Activated naive CD8-positive, alpha-beta T cell treated with anti-CD3 and anti-CD28 coated beads, Interleukin-2, amount 50 U/mL, for 24 hours (primary cell): ENCODE measurements at regions not wholly inside any gene's neighbourhood (a gene's known extent, or its start where the extent isn't known, plus 50 kb on each side); places are given as distances from the start of the nearest gene placed in this dataset.

Experiments
- ATAC-seq: fragments of 150-1000 bp; cut with Tn5 transposase; one replicate; pipeline ENCODE4 v1.10.0; 2021
- DNase-seq: peaks from one replicate; pipeline ENCODE4 v3.0.0; 2021
- H3K27ac Mint-ChIP-seq: one replicate; pipeline ENCODE4 v1.8.0; 2021; ENCODE audit warnings: mild to moderate bottlenecking, mixed read lengths
- H3K27me3 Mint-ChIP-seq: one replicate; pipeline ENCODE4 v1.8.0; 2021; ENCODE audit warnings: mixed read lengths
- H3K36me3 Mint-ChIP-seq: one replicate; pipeline ENCODE4 v1.8.0; 2021; ENCODE audit warnings: low read depth, mixed read lengths
- H3K4me1 Mint-ChIP-seq: one replicate; pipeline ENCODE4 v1.8.0; 2021; ENCODE audit warnings: mixed read lengths
- H3K4me3 Mint-ChIP-seq: one replicate; pipeline ENCODE4 v1.8.0; 2021; ENCODE audit warnings: mild to moderate bottlenecking, moderate library complexity, mixed read lengths
- H3K9me3 Mint-ChIP-seq: one replicate; pipeline ENCODE4 v1.8.0; 2021; ENCODE audit warnings: mixed read lengths

DNA sequence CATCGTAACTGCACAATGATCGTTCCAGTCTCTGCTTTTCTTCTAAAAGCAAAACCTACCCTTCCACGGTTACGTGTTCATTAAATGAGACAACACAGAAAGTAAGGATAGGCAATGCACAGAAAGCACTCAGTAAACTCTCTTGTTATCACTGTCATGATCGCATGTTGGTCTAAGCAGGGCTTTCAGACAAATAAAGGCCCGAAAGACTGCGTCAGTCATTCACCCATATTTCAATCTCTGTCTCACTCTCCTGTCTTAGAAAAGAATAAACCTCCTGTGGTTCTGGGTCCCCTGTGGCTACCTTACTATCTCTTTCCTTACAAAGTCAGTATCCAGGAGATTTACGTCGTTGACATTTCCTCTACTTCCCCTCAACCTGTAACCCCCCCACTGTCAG is 160.9 kb downstream of the VAPA start:
- H3K4me3 Mint-ChIP-seq = no peak overlapping the region
- DNase-seq (no peak), ATAC-seq (no peak)
- peaks cover 5% of the 10 kb centered on the region for H3K4me1 Mint-ChIP-seq
- H3K27ac Mint-ChIP-seq = no peak overlapping the region
- H3K27me3 Mint-ChIP-seq = no peaks in the 10 kb centered on the region
- no peaks in the 10 kb centered on the region for H3K9me3 Mint-ChIP-seq
- no peaks in the 10 kb centered on the region for H3K36me3 Mint-ChIP-seq

DNA sequence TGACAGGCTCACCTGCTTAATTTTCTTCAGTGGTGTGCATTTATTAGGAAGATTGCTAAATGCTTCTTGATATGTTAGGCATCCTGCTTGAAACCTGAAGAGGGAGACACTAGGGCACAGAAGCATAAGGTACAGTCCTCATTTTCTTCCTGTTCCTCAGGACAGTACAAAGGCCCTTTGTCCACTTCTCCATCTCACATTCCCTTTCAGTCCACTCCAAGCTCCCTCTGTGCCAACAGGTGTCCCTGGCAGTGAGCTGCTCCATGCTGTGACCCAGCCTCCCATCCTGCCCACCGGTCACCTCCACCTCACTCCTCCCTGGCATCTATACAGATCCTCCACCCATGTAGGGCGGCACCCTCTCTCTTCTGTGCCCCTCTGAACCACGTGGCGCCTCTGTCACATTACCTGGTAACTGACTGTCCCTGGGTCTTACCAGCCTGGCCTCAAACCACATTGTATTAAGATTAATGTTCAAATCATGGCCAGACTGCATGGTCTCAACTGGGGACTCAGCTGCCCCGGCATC is 162.8 kb downstream of the VAPA start:
- peaks cover 1% of the 10 kb centered on the region for H3K9me3 Mint-ChIP-seq

DNA sequence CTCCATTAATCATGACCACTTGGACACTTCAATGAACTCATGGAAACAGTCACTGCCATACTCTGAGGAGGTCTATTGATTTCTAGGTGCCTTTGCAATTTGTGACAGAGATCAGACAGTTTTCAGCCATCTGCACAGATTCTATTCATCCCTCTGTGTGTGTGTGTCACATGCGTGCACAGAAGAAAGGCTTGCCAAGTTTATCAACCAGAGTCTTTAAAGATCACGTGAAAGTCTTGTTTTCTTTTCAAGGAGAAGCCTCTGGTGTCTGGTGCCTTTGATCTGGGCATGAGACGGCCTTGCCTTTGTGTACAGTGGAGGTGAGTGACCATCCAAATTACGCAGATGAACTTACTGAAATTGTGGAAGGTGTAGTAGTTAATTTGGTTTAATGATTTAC is 164.2 kb downstream of the VAPA start:
- peaks cover 16% of the 10 kb centered on the region for H3K9me3 Mint-ChIP-seq
- H3K27me3 Mint-ChIP-seq = no peaks in the 10 kb centered on the region
- ATAC-seq (no peak), DNase-seq (no peak)
- H3K4me1 Mint-ChIP-seq = peaks cover 5% of the 10 kb centered on the region
- no peaks in the 10 kb centered on the region for H3K36me3 Mint-ChIP-seq
- H3K4me3 Mint-ChIP-seq = no peak overlapping the region
- no peak overlapping the region for H3K27ac Mint-ChIP-seq

More for the DNA sequence above, 162.8 kb downstream of the VAPA start:
- H3K36me3 Mint-ChIP-seq = no peaks in the 10 kb centered on the region
- H3K4me1 Mint-ChIP-seq = peaks cover 5% of the 10 kb centered on the region
- no peaks in the 10 kb centered on the region for H3K27me3 Mint-ChIP-seq
- H3K4me3 Mint-ChIP-seq = no peak overlapping the region
- H3K27ac Mint-ChIP-seq = no peak overlapping the region
- no peak for DNase-seq
- no peak for ATAC-seq

DNA sequence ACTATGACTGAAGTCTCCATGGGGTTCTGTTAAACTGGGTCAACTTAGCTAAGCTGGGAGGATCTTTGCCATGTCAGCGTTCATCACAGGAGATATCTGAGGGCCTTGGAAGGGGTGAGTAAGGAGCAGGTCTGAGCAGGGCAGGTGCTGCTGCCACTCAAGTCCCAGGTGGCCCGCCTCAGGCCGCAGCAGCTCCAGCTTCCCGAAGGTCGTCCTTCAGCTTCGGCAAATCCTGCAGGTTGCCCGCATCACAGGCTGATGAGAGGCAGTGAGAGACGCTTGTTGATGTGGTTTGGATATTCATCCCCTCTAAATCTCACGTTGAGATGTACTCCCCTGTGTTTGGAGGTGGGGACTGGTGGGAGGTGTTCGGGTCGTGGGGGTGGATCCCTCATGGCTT is 166.6 kb downstream of the VAPA start:
- H3K27me3 Mint-ChIP-seq = no peaks in the 10 kb centered on the region

DNA sequence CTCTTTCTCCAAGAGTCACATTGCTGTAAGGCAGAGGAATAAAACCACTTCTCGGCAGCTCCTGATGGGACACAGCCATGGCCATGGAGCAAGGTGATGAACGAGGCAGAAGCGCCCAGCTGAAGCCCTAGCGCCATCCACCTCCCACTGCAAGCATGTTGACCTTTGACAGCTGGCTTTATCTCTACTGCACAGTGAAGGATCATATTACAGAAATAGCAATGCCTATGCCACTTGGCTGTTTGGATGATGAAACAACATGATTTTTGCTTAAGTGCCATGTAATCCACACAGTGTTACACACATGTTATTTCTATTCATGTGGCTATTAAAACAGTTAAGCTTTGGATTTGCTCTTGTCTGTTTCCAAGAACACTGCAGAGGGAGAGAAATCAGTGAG is 167.7 kb downstream of the VAPA start:
- no peaks in the 10 kb centered on the region for H3K27me3 Mint-ChIP-seq
- no peak for ATAC-seq
- H3K36me3 Mint-ChIP-seq = no peaks in the 10 kb centered on the region
- H3K4me1 Mint-ChIP-seq = no peaks in the 10 kb centered on the region
- no peak for DNase-seq
- no peak overlapping the region for H3K27ac Mint-ChIP-seq
- H3K4me3 Mint-ChIP-seq = no peak overlapping the region
- peaks cover 23% of the 10 kb centered on the region for H3K9me3 Mint-ChIP-seq

More for the DNA sequence above, 166.6 kb downstream of the VAPA start:
- Mint-ChIP-seq H3K4me1 (no peaks in the 10 kb centered on the region), H3K36me3 (no peaks in the 10 kb centered on the region), H3K9me3 (peaks cover 23% of the 10 kb centered on the region), H3K27ac (no peak overlapping the region), H3K4me3 (no peak overlapping the region)
- DNase-seq (no peak), ATAC-seq (no peak)

DNA sequence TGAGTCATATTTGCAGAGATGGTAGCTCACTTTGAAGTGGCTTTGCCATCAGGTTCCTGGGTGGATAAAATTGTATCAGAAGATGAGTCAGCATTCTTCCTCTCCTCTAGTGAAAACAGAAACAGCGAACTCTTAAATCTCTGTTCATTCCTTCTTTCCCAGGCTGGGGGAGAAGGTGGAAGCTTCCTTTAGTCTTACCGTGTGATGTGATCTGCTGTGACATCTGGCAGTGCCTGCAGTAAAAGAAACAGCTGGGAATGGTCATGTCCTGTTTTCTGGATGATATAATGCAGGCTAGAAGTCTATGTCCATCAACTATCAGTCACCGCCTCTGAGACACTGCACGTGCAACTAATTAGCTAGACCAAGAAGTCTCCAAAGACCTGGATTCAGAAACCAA is 171.6 kb downstream of the VAPA start:
- Mint-ChIP-seq H3K27me3 (no peaks in the 10 kb centered on the region), H3K4me1 (no peaks in the 10 kb centered on the region), H3K9me3 (peaks cover 23% of the 10 kb centered on the region), H3K27ac (no peak overlapping the region), H3K4me3 (no peak overlapping the region), H3K36me3 (no peaks in the 10 kb centered on the region)
- DNase-seq (no peak), ATAC-seq (no peak)

DNA sequence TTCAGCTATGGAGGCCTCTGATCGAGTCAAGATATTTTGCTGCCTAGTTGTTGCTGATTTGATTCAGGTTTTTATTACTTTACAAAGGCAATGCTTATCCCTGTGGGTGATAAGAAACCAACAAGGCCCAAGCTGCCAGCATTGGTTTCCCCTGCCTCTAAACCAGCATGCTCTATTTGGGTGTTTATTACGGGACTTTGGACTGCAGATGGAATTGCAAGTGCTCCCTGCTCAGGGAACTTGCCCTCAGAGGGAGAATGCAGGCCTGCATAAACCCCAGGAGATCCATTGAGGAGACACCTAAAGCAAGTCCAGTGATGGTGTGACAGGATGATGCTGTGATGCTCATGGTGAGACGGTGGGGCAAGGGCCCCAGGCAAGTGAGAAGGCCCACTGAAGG is 172.1 kb downstream of the VAPA start:
- Mint-ChIP-seq H3K27ac (no peak overlapping the region), H3K4me3 (no peak overlapping the region), H3K36me3 (no peaks in the 10 kb centered on the region), H3K27me3 (no peaks in the 10 kb centered on the region), H3K9me3 (peaks cover 23% of the 10 kb centered on the region), H3K4me1 (no peaks in the 10 kb centered on the region)
- ATAC-seq = no peak
- DNase-seq = no peak

DNA sequence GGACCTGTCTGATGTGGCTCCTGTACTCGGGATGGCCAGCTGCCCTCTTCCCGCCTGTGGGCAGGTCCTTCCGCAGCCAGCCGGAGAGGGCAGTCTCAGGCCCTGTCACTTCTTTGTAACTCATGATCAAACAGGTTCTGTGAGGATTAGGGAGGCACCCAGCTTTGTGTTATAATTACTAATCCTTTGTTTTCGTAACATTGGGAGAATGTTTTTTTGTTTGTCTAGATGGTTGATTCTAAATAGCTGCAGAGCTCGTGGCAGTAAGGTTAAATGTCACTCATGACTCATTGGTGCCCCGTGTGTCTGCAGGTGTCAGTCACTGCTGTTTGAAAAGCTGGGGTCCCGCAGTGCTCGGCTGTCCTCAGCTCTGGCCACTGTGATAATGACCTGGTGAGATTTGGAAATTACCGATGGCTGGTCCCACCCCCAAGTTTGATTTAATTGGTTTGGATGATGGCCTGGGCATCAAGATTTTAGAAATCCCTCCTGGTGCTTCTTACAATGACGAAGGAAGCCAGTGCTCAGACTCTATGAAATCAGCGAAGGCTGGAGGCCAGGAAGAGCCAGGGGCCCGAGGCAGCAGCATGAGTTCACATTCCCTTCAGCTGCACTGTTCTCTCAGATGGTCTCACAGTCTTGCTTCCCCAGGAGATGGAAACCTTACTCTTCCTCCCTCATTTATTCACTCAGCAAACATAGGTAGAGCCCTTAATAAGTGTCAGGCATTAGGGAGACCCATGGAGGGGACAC is 172.8 kb downstream of the VAPA start:
- DNase-seq (no peak), ATAC-seq (no peak)
- Mint-ChIP-seq H3K27ac (no peak overlapping the region), H3K4me1 (no peaks in the 10 kb centered on the region), H3K27me3 (no peaks in the 10 kb centered on the region), H3K4me3 (no peak overlapping the region), H3K9me3 (peaks cover 21% of the 10 kb centered on the region), H3K36me3 (no peaks in the 10 kb centered on the region)

DNA sequence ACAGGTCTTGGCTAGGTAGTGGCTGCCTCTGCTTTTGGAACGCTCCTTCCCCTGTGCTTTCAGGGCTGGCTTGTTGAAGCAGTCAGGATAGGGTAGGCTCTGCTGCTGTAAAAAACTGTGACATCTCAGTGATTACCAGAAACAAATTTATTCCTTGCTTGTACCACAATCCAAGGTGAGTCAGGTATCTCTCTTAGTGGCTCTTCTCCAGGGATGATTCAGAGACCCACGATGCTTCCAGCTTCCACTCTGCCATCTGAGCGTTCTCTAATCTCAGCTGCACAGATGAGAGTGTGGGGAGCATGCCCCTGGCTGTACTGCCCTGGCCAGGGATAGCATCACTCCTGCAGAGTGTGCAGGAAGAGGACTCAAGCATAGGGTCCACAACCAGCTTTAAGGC is 174.9 kb downstream of the VAPA start:
- peaks cover 5% of the 10 kb centered on the region for H3K9me3 Mint-ChIP-seq
- no peaks in the 10 kb centered on the region for H3K36me3 Mint-ChIP-seq
- no peak overlapping the region for H3K27ac Mint-ChIP-seq
- H3K27me3 Mint-ChIP-seq = no peaks in the 10 kb centered on the region
- DNase-seq (no peak), ATAC-seq (no peak)
- H3K4me1 Mint-ChIP-seq = no peaks in the 10 kb centered on the region
- H3K4me3 Mint-ChIP-seq = no peak overlapping the region

DNA sequence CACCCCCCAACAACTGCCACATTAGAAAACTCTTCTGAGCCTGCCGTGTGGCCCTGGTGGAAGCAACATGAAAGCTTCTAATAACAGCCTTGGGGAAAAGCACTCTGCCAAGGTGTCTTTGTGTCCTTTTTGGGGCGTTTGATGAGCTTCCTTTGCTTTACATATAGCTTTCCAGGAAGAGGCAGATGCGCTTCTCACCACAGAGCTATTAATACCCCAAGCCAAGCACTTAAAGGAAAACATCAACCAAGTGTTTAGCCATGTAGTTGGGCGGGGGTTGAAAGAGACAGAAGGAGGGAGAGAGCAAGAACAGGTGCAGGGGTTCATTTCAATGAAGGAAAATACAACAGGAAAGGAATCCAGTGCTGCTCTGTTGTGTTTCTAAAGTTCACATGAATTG is 176.1 kb downstream of the VAPA start:
- H3K9me3 Mint-ChIP-seq = no peaks in the 10 kb centered on the region
- H3K27me3 Mint-ChIP-seq = no peaks in the 10 kb centered on the region
- H3K4me1 Mint-ChIP-seq = no peaks in the 10 kb centered on the region
- no peak overlapping the region for H3K4me3 Mint-ChIP-seq
- ATAC-seq = no peak
- no peak overlapping the region for H3K27ac Mint-ChIP-seq
- DNase-seq = no peak
- H3K36me3 Mint-ChIP-seq = no peaks in the 10 kb centered on the region

DNA sequence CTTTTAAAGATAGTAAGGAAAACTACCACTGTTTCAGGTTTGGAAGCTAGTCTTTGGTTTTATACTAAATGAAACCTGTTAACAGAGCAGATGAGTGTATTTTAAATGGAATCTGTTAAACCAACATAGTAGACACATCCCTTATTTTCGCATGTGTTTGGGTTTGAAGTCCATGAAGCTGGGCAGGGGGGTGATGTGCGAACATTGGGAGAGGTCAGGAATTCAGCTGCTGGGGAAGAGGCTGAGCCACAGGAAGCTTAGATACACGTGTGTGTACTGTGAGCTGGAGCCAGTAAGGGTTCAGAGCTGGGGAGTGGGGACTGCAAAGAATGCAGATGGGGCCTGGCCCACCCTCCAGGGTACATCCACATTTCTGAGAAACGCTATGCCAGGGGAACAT is 176.9 kb downstream of the VAPA start:
- DNase-seq (no peak), ATAC-seq (no peak)
- H3K4me1 Mint-ChIP-seq = no peaks in the 10 kb centered on the region
- H3K9me3 Mint-ChIP-seq = no peaks in the 10 kb centered on the region
- H3K4me3 Mint-ChIP-seq = no peak overlapping the region
- H3K27ac Mint-ChIP-seq = no peak overlapping the region
- no peaks in the 10 kb centered on the region for H3K27me3 Mint-ChIP-seq
- H3K36me3 Mint-ChIP-seq = no peaks in the 10 kb centered on the region

DNA sequence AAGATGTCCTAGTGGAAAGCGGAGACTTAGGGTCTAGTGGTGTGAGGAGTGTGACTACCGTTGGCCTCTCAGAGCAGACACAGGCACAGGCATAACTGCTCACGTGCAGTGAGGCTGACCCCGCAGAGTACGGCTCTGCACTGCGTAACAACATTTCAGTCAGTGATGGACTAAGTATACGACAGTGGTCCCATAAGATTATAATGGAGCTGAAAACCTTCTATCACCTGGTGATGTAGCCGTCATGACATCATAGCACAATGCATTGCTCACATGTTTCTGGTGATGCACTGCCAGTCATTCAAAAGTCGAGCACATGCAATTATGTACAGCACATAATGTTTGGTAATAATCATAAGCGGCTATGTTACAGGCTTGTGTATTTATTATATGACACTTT is 179.6 kb downstream of the VAPA start:
- H3K4me1 Mint-ChIP-seq = no peaks in the 10 kb centered on the region
- ATAC-seq (no peak), DNase-seq (no peak)
- no peaks in the 10 kb centered on the region for H3K36me3 Mint-ChIP-seq
- H3K4me3 Mint-ChIP-seq = no peak overlapping the region
- H3K9me3 Mint-ChIP-seq = no peaks in the 10 kb centered on the region
- H3K27me3 Mint-ChIP-seq = no peaks in the 10 kb centered on the region
- H3K27ac Mint-ChIP-seq = no peak overlapping the region

DNA sequence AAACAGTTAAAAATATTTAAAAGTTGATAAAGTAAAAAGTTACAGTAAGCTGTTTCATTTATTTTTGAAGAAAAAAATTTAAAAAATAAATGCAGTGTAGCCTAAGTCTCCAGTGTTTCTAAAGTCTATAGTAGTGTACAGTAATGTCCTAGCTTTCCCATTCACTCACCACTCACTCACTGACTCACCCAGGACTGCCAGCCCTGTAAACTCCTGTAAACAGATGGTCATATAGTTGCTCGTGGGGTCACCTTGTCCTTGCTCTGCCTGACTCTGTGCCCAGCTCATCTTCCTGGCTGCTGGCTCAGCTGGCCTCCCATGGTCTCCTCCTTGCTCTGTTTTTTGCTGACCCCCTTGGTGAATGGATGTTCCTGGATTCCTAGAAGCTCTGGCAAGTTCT is 180.3 kb downstream of the VAPA start:
- H3K36me3 Mint-ChIP-seq = no peaks in the 10 kb centered on the region
- H3K4me1 Mint-ChIP-seq = no peaks in the 10 kb centered on the region
- H3K27me3 Mint-ChIP-seq = no peaks in the 10 kb centered on the region
- H3K9me3 Mint-ChIP-seq = no peaks in the 10 kb centered on the region
- DNase-seq = no peak
- peak overlapping the region; percentile 2 for H3K27ac Mint-ChIP-seq
- no peak for ATAC-seq
- H3K4me3 Mint-ChIP-seq = no peak overlapping the region

DNA sequence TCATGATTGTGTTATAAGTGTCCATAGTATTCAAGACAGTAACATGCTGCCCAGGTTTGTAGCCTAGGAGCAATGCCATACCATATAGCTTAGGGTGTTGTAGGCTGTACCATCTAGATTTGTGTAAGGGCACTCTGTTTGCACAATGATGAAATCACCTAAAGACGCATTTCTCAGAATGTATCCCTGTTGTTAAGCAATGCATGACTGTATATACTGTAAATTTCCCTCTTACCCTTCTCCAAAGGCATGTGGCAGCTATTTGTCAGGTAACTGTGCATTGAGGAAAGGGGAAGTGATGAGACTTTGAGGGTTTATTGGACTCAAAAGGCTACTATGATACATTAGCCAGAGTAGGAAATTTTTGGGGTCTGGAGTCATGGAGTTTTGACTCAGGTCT is 180.8 kb downstream of the VAPA start:
- Mint-ChIP-seq H3K36me3 (no peaks in the 10 kb centered on the region), H3K27ac (no peak overlapping the region), H3K9me3 (no peaks in the 10 kb centered on the region), H3K4me1 (no peaks in the 10 kb centered on the region), H3K4me3 (no peak overlapping the region), H3K27me3 (no peaks in the 10 kb centered on the region)
- no peak for ATAC-seq
- DNase-seq = no peak

DNA sequence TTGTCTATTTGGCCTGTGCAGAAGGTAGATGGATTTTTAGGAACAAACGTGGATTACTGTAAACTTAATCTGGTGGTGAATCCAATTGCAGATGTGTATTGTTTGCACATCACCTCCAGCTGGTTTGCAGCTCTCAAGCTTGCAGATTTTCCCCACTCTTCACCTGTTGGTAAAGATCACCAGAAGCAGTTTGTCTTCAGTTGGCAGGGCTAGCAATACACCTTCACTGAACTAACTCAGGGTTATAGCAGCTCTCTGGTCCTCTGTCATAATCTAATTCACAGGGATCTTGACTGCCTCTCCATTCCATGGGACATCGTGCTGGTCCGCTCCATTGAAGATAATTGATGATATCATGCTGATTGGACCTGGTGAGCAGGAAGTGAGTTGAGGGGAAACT is 181.5 kb downstream of the VAPA start:
- no peaks in the 10 kb centered on the region for H3K36me3 Mint-ChIP-seq
- no peaks in the 10 kb centered on the region for H3K9me3 Mint-ChIP-seq
- ATAC-seq (no peak), DNase-seq (no peak)
- no peaks in the 10 kb centered on the region for H3K4me1 Mint-ChIP-seq
- H3K27me3 Mint-ChIP-seq = no peaks in the 10 kb centered on the region
- H3K4me3 Mint-ChIP-seq = no peak overlapping the region
- H3K27ac Mint-ChIP-seq = no peak overlapping the region
